ENCODE measurements at regions not wholly inside any gene's neighbourhood (a gene's known extent, or its start where the extent isn't known, plus 50 kb on each side); places are given as distances from the start of the nearest gene placed in this dataset.

DNA sequence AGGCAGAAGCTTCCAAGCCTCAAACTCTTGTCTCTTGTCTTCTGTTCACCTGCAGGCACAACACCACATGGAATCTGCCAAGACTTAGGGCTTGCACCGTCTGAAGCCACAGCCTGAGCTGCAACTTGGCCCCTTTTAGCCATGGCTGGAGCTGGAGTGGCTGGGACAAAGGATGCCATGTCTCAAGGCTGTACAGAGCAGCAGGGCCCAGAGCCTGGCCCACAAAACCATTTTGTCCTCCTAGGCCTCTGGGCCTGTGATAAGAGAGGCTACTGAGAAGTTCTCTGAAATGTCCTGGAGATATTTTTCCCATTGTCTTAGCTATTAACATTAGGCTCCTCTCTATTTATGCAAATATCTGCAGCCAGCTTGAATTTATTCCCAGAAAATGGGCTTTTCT is 330.8 kb downstream of the DTWD2 start:
- Histone ChIP-seq H3K36me3 (ENCODE audit: insufficient read depth, low read length) (no peaks in the 10 kb centered on the region), H3K4me1 (ENCODE audit: insufficient read depth, low read length) (no peaks in the 10 kb centered on the region), H3K9me3 (ENCODE audit: control insufficient read depth, insufficient read depth, low read length) (peaks cover 12% of the 10 kb centered on the region), H3K9ac (ENCODE audit: low read depth, low read length) (no peak overlapping the region)

DNA sequence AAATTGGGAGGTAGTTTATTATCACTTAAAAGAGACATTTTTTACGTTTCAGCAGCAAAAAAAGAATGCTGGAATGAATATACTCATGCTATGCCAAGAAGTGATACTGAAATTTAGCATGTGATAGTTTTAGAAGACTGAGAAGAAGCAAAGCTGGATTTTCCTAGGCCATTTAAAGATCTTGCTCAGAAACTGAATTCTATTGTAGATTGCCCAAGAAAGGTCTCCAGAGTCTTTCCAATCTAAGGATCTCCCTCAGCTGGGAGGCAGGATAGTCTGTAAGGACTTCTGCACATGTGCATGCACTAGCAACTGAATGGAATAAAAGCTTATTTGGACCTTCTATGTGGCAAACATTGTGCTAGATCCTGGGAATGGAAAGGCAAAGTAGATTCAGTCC is 334.5 kb downstream of the DTWD2 start:
- Histone ChIP-seq H3K9ac (ENCODE audit: low read depth, low read length) (no peak overlapping the region), H3K9me3 (ENCODE audit: control insufficient read depth, insufficient read depth, low read length) (peaks cover 9% of the 10 kb centered on the region), H3K4me1 (ENCODE audit: insufficient read depth, low read length) (no peaks in the 10 kb centered on the region), H3K36me3 (ENCODE audit: insufficient read depth, low read length) (no peaks in the 10 kb centered on the region)

DNA sequence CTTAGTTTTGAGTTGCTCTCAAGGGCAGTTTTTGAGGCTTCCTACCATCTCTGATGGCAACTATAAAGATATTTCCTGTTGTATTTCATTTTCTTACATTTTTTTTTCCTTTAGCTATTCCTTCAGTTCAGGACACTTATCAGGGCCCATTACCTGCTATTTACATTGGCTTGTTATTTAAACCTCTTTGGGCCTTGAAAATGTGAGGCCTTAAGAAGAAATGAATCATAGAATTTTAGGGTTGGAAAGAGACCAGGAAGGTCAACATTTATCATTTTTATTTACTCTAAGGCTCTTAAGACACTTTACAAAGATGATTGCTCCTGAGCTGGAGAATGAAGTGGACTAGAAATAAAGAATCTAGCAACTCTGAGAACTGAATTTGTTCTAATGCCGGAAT is 335.2 kb downstream of the DTWD2 start:
- Histone ChIP-seq H3K9me3 (ENCODE audit: control insufficient read depth, insufficient read depth, low read length) (peaks cover 9% of the 10 kb centered on the region), H3K36me3 (ENCODE audit: insufficient read depth, low read length) (no peaks in the 10 kb centered on the region), H3K9ac (ENCODE audit: low read depth, low read length) (no peak overlapping the region), H3K4me1 (ENCODE audit: insufficient read depth, low read length) (no peaks in the 10 kb centered on the region)

DNA sequence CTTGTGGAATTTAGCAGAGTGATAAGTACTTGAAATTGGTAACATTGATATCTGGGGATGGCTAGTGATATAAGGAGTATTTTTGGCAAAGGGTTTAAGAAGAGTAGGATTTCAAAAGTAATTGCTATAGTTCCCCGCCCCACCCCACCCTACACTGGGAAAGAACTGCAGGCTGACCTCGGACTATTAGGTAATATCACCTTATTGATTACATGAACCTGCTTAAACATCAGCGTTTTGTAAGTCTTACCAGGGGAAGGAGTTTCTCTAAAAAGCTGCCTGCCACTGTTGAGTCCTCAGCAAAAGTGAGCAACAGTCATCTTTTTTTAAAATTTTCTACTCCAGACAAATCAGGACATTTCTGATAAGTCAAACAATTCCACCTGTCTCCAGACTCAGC is 337.3 kb downstream of the DTWD2 start:
- H3K4me1 ChIP-seq (ENCODE audit: insufficient read depth, low read length) = peaks cover 5% of the 10 kb centered on the region; the same call in 1 of the 2 replicates
- H3K9me3 ChIP-seq (ENCODE audit: control insufficient read depth, insufficient read depth, low read length) = no peaks in the 10 kb centered on the region
- no peaks in the 10 kb centered on the region for H3K36me3 ChIP-seq (ENCODE audit: insufficient read depth, low read length)
- no peak overlapping the region for H3K9ac ChIP-seq (ENCODE audit: low read depth, low read length)

DNA sequence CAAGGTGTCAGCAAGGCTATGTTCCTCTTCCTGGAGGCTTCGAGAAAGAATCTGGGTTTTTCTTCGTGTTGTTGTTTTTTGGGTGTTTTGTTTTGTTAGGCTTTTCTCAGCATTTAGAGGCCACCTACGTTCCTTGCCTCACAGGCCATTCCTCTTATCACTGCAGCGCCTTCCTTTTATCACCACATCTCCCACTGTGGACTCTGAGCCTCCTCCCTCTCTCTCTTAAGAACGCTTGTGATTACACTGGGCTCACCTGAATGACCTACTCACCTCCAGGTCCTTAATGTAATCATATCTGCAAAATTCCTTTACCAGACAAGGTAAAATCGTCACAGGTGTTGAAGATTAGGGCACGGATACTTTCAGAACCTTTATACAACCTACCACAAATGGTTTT is 340.8 kb downstream of the DTWD2 start:
- H3K36me3 ChIP-seq (ENCODE audit: insufficient read depth, low read length) = no peaks in the 10 kb centered on the region
- peaks cover 5% of the 10 kb centered on the region; the same call in 1 of the 2 replicates for H3K4me1 ChIP-seq (ENCODE audit: insufficient read depth, low read length)
- no peaks in the 10 kb centered on the region for H3K9me3 ChIP-seq (ENCODE audit: control insufficient read depth, insufficient read depth, low read length)
- H3K9ac ChIP-seq (ENCODE audit: low read depth, low read length) = no peak overlapping the region

DNA sequence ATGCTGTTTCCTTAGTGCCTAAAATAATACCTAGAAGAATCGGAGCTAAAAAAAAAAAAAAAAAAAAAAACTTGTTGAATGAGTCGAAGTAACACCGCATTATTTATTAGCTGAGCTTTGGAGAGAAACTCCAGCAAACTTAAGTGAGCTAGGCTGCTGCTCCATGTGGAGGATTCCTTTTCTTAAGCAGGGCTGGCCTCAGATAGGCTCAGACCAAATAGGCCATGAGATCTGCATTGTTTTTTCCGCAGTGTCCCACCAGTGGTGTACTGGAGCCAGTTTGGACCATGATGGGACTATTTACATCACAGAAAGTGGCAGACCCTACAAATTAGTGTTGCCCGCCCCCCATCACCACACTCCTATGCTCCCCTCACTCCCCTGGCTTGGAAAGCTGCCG is 341.4 kb downstream of the DTWD2 start:
- Histone ChIP-seq H3K9me3 (ENCODE audit: control insufficient read depth, insufficient read depth, low read length) (no peaks in the 10 kb centered on the region), H3K9ac (ENCODE audit: low read depth, low read length) (no peak overlapping the region), H3K4me1 (ENCODE audit: insufficient read depth, low read length) (peaks cover 5% of the 10 kb centered on the region; the same call in 1 of the 2 replicates), H3K36me3 (ENCODE audit: insufficient read depth, low read length) (no peaks in the 10 kb centered on the region)

DNA sequence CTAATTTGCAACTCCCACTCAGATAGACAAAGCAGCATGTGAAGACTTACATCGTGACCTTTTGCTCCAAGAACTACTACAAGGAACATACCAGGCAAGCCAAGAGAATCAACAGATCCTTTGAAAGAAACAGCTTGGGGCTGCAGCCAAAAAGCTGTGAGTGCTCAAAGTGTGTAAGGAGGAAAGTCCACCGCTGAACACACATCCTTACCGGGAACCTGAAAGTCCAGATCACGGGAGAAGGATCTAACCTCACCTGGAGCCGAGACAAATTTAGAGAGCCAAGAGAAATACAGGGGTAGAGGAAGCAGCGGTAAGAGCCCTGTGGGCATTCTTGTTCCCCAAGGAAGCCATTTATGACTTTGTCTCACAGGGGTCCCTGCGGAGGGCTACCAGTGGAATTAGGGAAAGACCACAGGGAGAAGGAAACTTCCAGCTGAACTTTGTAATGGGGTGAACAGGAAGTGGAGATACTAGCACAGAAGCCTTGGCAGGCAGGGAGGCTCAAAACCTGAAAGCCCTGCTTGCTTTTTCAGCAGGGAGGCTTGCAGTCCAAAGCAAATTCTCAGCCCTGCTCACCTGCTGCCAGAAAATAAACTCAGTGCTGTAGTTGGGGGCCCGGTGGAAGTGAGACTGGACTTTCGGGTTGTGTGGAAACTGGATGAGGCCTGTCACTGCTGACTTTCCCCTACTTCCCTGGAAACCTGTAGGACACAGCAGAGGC is 350.2 kb downstream of the DTWD2 start:
- peaks cover 2% of the 10 kb centered on the region for H3K9me3 ChIP-seq (ENCODE audit: control insufficient read depth, insufficient read depth, low read length)
- no peaks in the 10 kb centered on the region for H3K4me1 ChIP-seq (ENCODE audit: insufficient read depth, low read length)
- H3K36me3 ChIP-seq (ENCODE audit: insufficient read depth, low read length) = no peaks in the 10 kb centered on the region
- H3K9ac ChIP-seq (ENCODE audit: low read depth, low read length) = no peak overlapping the region

DNA sequence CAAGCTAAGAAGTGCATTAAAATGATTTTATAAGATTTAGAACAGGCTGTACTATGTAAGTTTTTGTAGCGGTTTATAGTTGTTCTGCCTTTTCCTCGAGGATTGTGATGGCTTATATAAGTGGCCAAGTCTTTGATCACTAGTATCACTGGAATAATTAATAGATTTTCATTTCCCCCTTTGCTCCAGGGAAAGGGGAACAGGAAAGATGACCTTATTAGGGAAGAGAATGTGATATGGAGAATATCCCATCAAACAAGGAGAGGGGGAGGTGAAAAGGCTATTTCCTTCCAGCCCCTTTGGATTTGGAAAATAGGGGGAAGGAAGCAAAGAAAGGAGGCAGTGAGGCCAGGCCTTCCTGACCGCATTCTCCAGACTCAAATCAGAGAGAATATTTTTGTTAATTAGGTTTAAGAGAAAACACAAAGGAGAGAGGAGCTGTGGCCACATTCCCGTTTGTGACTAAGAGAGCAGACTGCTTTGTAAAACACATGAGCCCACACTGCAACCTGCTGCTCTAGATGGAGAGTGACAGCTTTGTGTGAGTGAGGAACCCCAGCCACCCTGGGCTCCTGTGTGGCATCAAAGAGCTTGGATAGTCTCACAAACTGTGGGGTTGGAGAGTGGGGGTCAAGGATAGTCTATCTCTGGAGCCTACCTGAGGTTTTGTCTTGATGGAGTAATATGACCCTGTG is 359.5 kb downstream of the DTWD2 start:
- Histone ChIP-seq H3K4me1 (ENCODE audit: insufficient read depth, low read length) (peaks cover 17% of the 10 kb centered on the region), H3K36me3 (ENCODE audit: insufficient read depth, low read length) (no peaks in the 10 kb centered on the region), H3K9me3 (ENCODE audit: control insufficient read depth, insufficient read depth, low read length) (peaks cover 1% of the 10 kb centered on the region; the same call in 1 of the 2 replicates), H3K9ac (ENCODE audit: low read depth, low read length) (no peak overlapping the region)

DNA sequence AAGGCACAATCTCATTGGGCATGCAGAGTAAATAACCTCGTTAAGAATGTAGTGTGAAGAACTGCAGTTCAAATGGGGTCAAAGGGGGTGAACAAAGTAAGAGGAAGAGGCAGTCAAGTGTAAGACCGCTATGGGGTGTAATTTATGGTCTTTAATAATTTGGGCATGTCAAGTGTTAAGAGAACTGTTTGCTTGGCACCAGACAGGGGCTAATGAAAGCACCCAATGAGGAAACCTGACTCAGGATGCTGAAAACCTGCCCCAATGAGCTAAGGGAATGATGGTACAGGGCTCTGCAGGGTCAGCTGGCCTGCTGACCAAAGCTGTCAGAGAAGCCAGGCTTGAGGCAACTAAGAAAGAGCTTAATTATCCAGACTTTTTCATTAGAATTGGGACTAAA is 368.1 kb downstream of the DTWD2 start:
- Histone ChIP-seq H3K4me1 (ENCODE audit: insufficient read depth, low read length) (no peaks in the 10 kb centered on the region), H3K36me3 (ENCODE audit: insufficient read depth, low read length) (no peaks in the 10 kb centered on the region), H3K9me3 (ENCODE audit: control insufficient read depth, insufficient read depth, low read length) (no peaks in the 10 kb centered on the region)

DNA sequence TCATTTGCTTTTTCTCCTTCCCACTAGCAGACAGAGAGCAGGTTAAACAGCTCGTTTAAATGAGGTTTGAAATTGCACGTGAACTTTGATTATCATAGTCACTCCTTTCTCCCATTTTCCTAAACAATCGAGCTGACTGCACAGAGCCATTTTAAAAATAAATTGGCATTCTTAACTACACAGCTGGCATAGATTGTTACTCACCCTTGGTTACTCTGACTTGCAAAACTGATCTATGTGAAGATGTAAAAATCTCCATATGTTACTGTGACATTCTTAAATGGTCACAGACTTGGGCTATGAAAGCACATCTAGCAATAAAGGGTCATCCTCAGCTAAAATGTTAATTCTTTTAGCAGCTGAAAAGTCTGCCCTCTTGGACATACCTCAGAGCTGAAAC is 368.5 kb downstream of the DTWD2 start:
- H3K36me3 ChIP-seq (ENCODE audit: insufficient read depth, low read length) = no peaks in the 10 kb centered on the region
- H3K4me1 ChIP-seq (ENCODE audit: insufficient read depth, low read length) = no peaks in the 10 kb centered on the region
- no peaks in the 10 kb centered on the region for H3K9me3 ChIP-seq (ENCODE audit: control insufficient read depth, insufficient read depth, low read length)
- no peak overlapping the region for H3K9ac ChIP-seq (ENCODE audit: low read depth, low read length)

More for the DNA sequence above, 368.1 kb downstream of the DTWD2 start:
- H3K9ac ChIP-seq (ENCODE audit: low read depth, low read length) = no peak overlapping the region

DNA sequence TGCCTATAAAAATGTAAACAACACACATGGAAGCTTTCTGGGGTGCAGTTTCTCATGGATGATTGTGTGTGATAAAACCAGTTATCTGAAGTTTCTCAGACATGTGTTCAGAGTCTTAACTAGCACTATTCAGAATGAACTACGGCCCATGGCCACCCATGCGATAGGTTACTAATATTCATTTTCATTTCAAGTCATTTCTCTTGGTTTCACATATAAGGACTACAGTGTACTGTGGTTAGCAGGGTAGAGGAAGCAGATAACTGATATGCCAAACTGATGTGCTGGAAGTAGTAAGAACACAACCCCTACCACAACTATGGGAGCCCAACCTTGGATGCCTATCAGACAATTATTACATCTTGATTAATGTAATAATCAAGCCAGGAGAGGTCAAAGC is 372.1 kb downstream of the DTWD2 start:
- H3K9me3 ChIP-seq (ENCODE audit: control insufficient read depth, insufficient read depth, low read length) = no peaks in the 10 kb centered on the region
- no peaks in the 10 kb centered on the region for H3K36me3 ChIP-seq (ENCODE audit: insufficient read depth, low read length)

DNA sequence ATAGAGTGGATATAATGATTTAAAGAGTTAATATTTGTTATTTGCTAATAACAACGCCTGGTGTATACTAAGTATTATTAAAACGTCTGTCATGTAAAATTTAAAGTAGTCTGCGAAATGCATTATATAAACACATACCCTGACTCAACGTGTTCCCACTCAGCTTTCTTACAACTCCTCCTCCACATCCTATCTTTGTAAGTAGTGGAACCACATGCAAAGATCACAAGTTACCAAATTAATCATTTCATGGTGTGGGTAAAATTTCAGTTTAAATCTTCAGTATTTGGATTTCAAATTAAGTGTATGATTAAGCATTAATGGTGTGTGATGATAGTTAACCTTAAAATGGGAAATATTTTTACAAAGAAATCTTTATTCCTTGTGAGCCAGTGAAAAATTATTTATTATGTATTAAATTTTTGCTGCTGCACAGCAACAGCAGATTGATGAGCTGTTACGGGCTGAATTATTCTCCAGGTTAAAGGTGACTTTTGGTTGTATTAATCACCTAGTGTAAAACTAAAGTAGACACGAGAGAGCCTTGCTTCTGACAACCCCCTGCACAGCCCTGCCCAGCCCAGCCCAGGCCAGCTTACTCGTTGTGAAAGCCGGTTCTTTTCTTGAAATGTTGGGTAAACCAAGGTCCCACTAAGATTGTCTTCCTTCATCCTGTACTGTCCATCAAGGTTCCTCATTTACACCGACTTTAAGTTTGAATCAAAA is 373.5 kb downstream of the DTWD2 start:
- Histone ChIP-seq H3K36me3 (ENCODE audit: insufficient read depth, low read length) (no peaks in the 10 kb centered on the region), H3K9ac (ENCODE audit: low read depth, low read length) (no peak overlapping the region), H3K9me3 (ENCODE audit: control insufficient read depth, insufficient read depth, low read length) (no peaks in the 10 kb centered on the region), H3K4me1 (ENCODE audit: insufficient read depth, low read length) (no peaks in the 10 kb centered on the region)

More for the DNA sequence above, 372.1 kb downstream of the DTWD2 start:
- no peaks in the 10 kb centered on the region for H3K4me1 ChIP-seq (ENCODE audit: insufficient read depth, low read length)
- H3K9ac ChIP-seq (ENCODE audit: low read depth, low read length) = no peak overlapping the region

DNA sequence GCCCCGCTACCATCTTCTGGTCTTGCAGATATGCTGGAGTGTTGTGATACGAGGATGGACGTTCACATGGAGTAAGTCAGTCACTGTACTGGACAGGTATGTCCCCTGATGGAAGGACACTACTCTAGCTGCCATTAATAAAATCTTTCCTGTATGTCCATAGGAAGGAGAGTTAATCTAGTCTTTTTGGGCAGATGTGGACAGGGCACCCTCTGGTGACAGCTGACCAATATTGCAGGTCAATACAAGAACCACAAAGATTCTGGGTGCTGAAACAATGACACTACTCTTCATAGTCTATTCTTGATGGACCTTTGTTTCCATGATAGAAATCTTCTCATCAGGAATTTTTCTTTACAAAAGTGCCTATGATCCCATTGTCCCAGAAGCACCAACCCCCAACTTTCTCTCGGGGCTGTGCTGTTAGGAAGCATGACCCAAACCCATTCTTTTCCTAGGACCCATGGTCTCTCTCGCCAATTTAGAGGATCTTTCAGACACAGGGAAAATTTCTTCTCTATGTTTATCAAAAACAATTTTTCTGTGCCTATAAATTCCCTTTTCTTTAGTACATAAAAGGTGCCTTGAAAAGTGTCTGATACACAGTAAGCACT is 376.9 kb downstream of the DTWD2 start:
- no peak overlapping the region for H3K9ac ChIP-seq (ENCODE audit: low read depth, low read length)
- no peaks in the 10 kb centered on the region for H3K4me1 ChIP-seq (ENCODE audit: insufficient read depth, low read length)
- no peaks in the 10 kb centered on the region for H3K9me3 ChIP-seq (ENCODE audit: control insufficient read depth, insufficient read depth, low read length)
- H3K36me3 ChIP-seq (ENCODE audit: insufficient read depth, low read length) = no peaks in the 10 kb centered on the region

DNA sequence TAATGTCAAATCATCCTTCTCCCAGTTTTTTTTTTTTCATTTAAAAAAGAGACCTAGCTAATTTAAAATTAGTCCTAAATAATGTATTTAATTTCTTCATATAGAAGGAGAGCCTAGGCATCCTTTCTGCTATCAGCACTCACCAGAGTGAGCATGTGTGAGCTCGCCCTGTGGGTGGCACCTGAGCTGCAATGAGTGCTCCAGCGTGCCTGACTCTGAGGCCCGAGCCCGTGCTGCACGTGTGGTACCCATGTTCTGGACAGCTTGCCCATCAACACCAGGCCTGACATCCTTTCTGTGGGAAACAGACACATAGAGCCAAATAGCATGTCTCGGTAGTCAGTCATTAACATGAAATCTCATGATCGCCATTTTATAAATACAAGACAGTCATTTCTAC is 381.4 kb downstream of the DTWD2 start:
- Histone ChIP-seq H3K4me1 (ENCODE audit: insufficient read depth, low read length) (no peaks in the 10 kb centered on the region), H3K9me3 (ENCODE audit: control insufficient read depth, insufficient read depth, low read length) (no peaks in the 10 kb centered on the region), H3K9ac (ENCODE audit: low read depth, low read length) (no peak overlapping the region), H3K36me3 (ENCODE audit: insufficient read depth, low read length) (no peaks in the 10 kb centered on the region)
